ENCODE measurements at regions not wholly inside any gene's neighbourhood (a gene's known extent, or its start where the extent isn't known, plus 50 kb on each side); places are given as distances from the start of the nearest gene placed in this dataset.
A peak's percentile ranks its signal among the peaks of the same experiment; 100 is the strongest.

GRCh38 chr10:27345455-27345920 lies 104.9 kb upstream of the ACBD5 start:
- TF ChIP-seq KLF5 (IDR thresholded peaks at IDR 0.05; ENCODE audit: partially characterized antibody) (no peak), POLR2A (IDR thresholded peaks at IDR 0.05; ENCODE audit: low read depth, low read length) (no peak), SRF (IDR thresholded peaks at IDR 0.05; ENCODE audit: low read depth in 2 of 2, low read length in 2 of 2) (no peak), JUNB (IDR thresholded peaks at IDR 0.05) (no peak), CTCF (IDR thresholded peaks at IDR 0.05 in 2 of 3, conservative IDR thresholded peaks at IDR 0.05 in 1 of 3; ENCODE audit: control insufficient read depth in 2 of 3, extremely low read depth in 1 of 3, insufficient read depth in 1 of 3, low read depth in 3 of 3, low read length in 3 of 3) (no peak), CBX3 (IDR thresholded peaks at IDR 0.05; ENCODE audit: borderline replicate concordance, low read depth) (no peak), IRF3 (IDR thresholded peaks at IDR 0.05) (no peak), JUND (IDR thresholded peaks at IDR 0.05; ENCODE audit: low read depth, low read length) (no peak), ZNF687 (IDR thresholded peaks at IDR 0.05) (peak; percentile 64; the same call in 1 of the 2 replicates), CHD1 (IDR thresholded peaks at IDR 0.05; ENCODE audit: low read depth, low read length) (no peak), SP1 (IDR thresholded peaks at IDR 0.05; ENCODE audit: low read depth, low read length) (no peak), GATAD2B (conservative IDR thresholded peaks at IDR 0.05; ENCODE audit: low read depth) (no peak), POLR2AphosphoS5 (IDR thresholded peaks at IDR 0.05; ENCODE audit: low read length) (no peak)
